GM19193 (cell line): ENCODE measurements at regions not wholly inside any gene's neighbourhood (a gene's known extent, or its start where the extent isn't known, plus 50 kb on each side); places are given as distances from the start of the nearest gene placed in this dataset.

ENCODE experiments used
- POLR2A ChIP-seq: IDR thresholded peaks from 4 replicates; pipeline ENCODE4 v1.6.1; 2011; ENCODE audit not compliant: insufficient read depth, insufficient read length; ENCODE audit errors: extremely low read depth

GRCh38 chr1:58896246-58897183 lies 112.7 kb upstream of the JUN start:
- no peak for TF ChIP-seq POLR2A

- no peak for TF ChIP-seq POLR2A
Measured at GRCh38 chr1:58898739-58899586, 115.1 kb upstream of the JUN start.

GRCh38 chr1:58899587-58900271 lies 115.9 kb upstream of the JUN start:
- TF ChIP-seq POLR2A, result no peak

GRCh38 chr1:58900396-58900795 lies 116.5 kb upstream of the JUN start:
- TF ChIP-seq POLR2A, result no peak

GRCh38 chr1:58901008-58901407 lies 117.2 kb upstream of the JUN start:
- TF ChIP-seq POLR2A, result no peak

GRCh38 chr1:58902830-58903513 lies 119.1 kb upstream of the JUN start:
- no peak for TF ChIP-seq POLR2A

GRCh38 chr1:58903514-58904298 lies 119.9 kb upstream of the JUN start:
- peak; percentile 81 for TF ChIP-seq POLR2A

GRCh38 chr1:58904299-58905125 lies 120.7 kb upstream of the JUN start:
- no peak for TF ChIP-seq POLR2A

- no peak for TF ChIP-seq POLR2A
Measured at GRCh38 chr1:58905126-58905490, 121.3 kb upstream of the JUN start.

GRCh38 chr1:58905628-58906221 lies 121.9 kb upstream of the JUN start:
- TF ChIP-seq POLR2A, result no peak

- TF ChIP-seq POLR2A, result no peak
Measured at GRCh38 chr1:58907398-58907797, 123.6 kb upstream of the JUN start.
